NCI-H526 treated with DMSO at 0.1 percent for 48 hours (cell line): ENCODE measurements at regions not wholly inside any gene's neighbourhood (a gene's known extent, or its start where the extent isn't known, plus 50 kb on each side); places are given as distances from the start of the nearest gene placed in this dataset.

Experiments used
- DNase-seq: peaks from one replicate; lab custom pipeline; 2025; lab: John Stamatoyannopoulos, UW

DNA sequence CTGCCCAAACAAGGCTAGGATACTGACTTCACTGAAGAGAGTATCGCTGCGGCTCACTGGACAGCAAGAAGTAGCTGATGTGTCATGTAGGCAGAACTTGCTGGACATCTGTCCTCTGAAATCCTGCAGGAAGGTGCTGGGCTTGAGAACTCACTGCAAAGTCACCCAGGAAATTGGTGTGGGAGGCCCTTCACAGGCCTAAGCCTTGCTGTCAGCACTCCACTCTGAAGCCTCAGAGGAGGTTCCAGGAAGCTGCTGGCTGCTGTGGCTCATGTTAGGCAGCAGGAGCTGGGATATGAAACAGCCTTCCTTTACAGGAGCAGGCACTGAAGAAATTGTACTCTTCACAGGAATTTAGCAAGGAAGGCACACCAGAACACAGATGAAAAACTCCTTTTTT lies 88.3 kb upstream of the CCDC68 start:
- no peak for DNase-seq

DNA sequence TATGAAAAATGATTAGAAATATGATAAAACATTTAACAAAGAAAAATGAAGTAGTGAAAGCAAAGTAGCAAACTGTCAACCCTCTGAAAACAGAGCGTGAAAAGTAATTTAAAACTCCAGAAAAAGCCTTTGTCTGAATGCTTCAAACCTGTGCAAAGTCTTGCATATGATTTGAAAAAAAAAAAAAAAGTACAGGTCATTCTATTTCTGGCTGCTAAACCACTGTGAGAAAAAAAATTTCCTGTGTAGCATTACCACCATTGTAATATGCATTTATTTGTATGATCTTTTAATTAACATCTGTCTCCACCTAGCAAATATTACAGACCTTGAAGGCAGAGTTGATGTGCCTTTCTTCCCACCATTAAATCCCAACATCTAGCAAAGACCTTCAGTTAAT lies 82.1 kb upstream of the CCDC68 start:
- DNase-seq: no peak

DNA sequence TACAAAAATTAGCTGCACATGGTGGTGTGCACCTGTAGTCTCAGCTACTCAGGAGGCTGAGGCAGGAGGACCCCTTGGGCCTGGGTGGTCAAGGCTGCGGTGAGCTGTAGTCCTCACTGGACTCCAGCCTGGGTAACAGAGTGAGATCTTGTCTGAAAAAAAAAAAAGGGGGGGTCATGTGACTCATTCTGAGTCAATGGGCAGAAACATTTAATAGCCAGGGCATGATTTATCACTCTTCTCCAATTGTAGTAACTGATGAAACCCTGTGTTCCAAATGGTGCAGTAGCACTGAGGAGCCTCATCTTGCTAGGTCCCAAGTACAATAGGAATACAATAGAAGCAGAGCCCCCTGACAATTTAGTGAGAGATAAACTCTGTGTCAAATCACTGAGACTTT lies 78.9 kb upstream of the CCDC68 start:
- no peak for DNase-seq

DNA sequence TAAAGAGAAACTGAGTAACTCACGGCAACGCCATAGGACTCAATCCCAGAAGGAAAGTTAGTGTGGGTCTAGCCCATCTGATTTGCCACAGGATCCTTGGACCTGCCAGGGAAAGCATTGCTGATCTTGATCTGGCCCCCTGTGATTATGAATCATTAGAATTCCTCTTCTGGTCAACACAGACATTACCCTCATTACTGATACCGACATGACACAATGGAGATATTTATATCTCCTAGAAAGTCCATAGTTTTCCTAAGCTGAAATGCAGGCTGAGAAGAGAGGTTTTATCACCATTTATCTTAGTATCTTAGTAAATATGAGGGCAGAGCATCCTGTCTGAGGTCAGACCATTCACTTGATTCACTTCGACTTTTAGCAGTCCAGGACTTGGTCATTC lies 75.5 kb upstream of the CCDC68 start:
- DNase-seq: no peak

DNA sequence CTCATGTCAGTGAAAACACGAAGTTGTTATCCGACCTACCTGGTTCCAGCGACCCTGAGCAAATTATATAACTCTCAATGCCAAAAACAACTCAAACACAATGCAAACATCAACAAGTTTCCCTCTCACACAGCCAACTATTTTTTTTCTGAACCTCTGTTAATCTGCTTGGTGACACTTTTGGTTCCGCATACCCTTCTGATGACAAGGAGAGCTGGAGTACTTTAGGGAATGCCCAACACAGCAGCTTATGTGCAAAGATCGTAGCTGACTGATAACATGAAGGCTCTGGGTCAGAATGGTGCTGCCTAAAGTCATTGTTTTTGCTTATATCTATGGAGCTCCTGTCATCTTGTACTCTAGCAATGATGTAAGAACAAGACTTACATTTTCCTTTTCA lies 72.7 kb upstream of the CCDC68 start:
- DNase-seq: no peak

DNA sequence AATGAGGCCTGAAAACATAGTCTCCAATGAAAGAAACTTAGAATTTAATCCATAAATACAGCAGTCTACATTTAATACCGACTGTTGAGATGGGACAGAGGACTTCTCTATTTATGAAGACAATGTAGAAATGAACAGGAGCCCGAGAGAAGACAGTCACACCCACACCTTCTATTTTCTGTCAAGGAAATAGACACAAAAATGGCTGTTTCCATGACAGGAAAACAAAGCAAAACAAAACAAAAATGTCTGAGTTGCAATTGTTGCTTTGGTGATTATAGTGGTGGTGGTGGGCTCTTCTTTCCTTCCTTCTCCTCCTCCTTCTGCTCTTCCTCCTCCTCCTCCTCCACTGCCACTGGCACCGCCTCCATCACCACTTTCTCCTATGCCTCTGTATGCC lies 72.3 kb upstream of the CCDC68 start:
- DNase-seq: no peak

DNA sequence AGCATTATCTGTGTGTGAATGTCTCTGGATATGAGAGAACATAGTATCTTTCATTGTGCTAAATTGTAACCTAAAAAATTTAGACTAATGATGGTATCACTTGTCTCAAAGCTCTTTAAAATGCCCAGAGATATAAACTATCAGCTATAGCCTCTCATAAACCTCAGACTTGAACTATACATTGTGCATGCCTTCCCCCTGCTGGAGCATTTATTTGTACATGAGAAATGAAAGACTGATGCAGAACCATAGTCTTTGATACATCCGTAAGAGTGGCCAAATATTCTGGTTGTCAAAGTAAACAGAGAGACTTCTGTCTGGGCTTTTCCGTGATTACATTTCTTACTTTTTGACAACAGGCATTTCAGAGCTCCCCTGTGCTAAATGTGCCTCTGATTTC lies 71.9 kb upstream of the CCDC68 start:
- DNase-seq: no peak

DNA sequence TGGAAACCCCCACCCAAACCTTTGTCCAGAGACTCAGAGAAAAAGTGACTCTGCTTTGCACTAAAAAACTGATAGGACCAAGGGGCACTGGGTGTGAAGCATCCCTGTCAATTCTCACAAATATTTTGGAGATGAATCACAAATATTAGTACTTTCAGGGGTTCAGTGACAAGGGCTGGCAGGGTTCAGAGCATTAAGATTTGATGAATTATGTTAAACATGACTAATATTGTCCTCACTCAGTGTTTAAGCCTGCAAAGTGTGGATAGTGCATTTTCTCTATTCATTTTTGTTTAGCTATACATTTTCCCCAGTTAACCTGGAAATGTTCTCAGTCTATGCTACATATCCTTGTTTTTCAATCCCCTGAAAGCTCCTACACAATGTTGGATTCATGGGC lies 65.3 kb upstream of the CCDC68 start:
- no peak for DNase-seq

DNA sequence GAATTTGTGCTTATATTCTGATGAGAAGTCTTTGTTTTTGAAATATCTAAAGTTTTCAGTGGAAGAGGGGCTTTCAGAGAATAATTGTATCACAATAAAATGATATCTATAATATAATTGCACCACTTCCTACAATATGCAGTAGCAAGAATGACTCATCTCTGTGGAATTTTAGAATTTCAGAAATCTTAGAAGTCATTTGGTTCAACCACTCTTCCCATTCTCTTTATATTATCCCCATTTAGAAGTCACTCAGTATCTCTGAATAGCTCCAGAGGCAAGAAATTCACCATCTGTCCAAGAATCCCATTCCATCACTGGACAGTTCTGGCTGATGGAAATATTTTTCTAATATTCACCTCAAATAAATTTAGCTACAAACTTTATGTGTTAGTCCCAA lies 59.3 kb upstream of the CCDC68 start:
- no peak for DNase-seq

DNA sequence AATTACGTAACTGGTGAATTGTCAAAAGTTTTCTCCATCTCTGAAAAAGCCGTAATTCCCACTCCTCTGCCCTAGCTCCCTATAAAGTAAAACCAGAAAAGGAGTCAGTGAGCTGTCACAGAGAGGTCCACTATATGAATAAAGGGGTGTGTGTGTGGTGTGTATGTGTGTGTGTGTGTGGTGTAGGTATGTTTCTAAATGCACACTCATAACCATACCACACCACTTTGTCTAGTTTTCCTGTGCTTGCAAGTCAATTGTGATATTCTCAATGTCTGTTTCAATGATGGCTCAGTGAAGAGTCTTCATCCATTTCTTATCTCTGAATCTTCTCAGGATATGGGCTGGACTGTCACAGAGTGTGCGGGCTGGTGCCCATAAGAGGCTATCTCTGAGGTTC lies 54.8 kb upstream of the CCDC68 start:
- DNase-seq: no peak

DNA sequence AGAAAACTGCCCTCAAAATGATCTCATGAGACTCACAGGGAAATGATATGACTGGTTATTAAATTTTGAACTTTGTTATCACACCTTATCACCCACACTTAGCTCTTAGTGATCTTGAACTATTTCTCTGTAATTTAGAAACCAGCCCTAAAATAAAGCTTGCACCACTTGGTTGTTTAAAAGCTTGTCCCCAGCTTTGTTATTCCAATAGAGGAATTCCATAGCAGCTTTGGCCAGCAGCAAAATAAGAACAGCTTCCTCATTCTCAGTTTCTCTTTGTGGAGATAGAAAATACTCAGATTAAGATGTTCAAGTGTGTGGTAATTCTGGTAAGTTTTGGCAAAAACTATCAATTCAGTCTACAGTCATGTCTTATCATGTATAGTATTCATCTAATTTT lies 54.4 kb upstream of the CCDC68 start:
- no peak for DNase-seq

DNA sequence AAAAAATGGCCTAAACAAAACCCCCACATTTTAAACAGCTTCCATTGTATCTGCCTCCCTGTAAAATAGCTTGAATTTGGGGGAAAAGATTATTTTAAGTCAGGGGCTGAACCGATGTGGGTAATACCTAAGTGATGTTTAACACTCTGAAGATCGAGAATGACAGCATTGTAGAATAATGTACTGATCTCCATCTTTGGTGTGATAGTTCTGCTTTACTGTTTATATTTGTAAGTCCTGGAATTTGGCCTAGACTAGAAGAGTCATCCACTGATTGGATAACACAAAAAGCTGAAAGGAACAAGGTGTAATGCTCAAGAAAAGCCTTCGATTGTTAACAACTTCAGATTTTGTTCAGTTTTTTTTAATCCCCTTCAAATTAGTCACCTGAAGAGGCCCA lies 53.8 kb upstream of the CCDC68 start:
- DNase-seq: no peak

DNA sequence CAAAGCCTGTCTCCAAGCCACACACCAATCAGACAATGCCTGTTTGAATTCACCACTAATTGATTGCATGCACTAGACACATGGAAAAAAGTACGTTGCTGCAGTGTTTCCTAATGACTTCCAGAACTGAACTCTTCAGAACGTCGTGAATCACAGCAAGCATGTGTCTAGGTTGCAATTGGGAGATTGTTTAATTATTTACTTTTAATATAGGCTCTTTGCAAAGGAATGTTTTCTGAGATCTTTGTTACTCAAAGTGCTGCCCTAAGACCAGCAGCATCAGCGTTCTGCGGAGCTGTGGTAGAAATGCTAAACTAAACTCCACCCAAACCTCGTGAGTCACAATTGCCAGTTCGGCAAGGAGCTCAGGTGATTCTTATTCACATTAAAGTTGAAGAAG lies 52.7 kb upstream of the CCDC68 start:
- no peak for DNase-seq
